ENCODE measurements at regions not wholly inside any gene's neighbourhood (a gene's known extent, or its start where the extent isn't known, plus 50 kb on each side); places are given as distances from the start of the nearest gene placed in this dataset.

GRCh38 chr4:33226783-33227182 is 2506.6 kb downstream of the PCDH7 start:
- H3K4me3 Mint-ChIP-seq: no peak overlapping the region
- no peaks in the 10 kb centered on the region for H3K36me3 Mint-ChIP-seq
- H3K4me1 Mint-ChIP-seq: no peaks in the 10 kb centered on the region
- peaks cover 9% of the 10 kb centered on the region for H3K9me3 Mint-ChIP-seq
- H3K27me3 Mint-ChIP-seq: no peaks in the 10 kb centered on the region
- H3K27ac Mint-ChIP-seq: no peak overlapping the region

- H3K36me3 Mint-ChIP-seq: no peaks in the 10 kb centered on the region
Observed at GRCh38 chr4:33255094-33255493, 2534.9 kb downstream of the PCDH7 start.

GRCh38 chr4:33255507-33255906 is 2535.3 kb downstream of the PCDH7 start:
- Mint-ChIP-seq H3K9me3 (peaks cover 5% of the 10 kb centered on the region), H3K36me3 (no peaks in the 10 kb centered on the region), H3K27ac (no peak overlapping the region), H3K4me3 (no peak overlapping the region), H3K4me1 (no peaks in the 10 kb centered on the region), H3K27me3 (no peaks in the 10 kb centered on the region)

More at GRCh38 chr4:33255094-33255493, 2534.9 kb downstream of the PCDH7 start:
- no peaks in the 10 kb centered on the region for H3K27me3 Mint-ChIP-seq
- H3K9me3 Mint-ChIP-seq: peaks cover 6% of the 10 kb centered on the region
- H3K4me3 Mint-ChIP-seq: no peak overlapping the region
- no peak overlapping the region for H3K27ac Mint-ChIP-seq
- no peaks in the 10 kb centered on the region for H3K4me1 Mint-ChIP-seq

- no peaks in the 10 kb centered on the region for H3K4me1 Mint-ChIP-seq
- no peak overlapping the region for H3K27ac Mint-ChIP-seq
- no peaks in the 10 kb centered on the region for H3K36me3 Mint-ChIP-seq
- no peaks in the 10 kb centered on the region for H3K27me3 Mint-ChIP-seq
- H3K4me3 Mint-ChIP-seq: no peak overlapping the region
- peaks cover 16% of the 10 kb centered on the region for H3K9me3 Mint-ChIP-seq
Observed at GRCh38 chr4:33262824-33263223, 2542.7 kb downstream of the PCDH7 start.

GRCh38 chr4:33268776-33269175 is 2548.6 kb downstream of the PCDH7 start:
- Mint-ChIP-seq H3K27ac (no peak overlapping the region), H3K9me3 (peaks cover 2% of the 10 kb centered on the region), H3K36me3 (no peaks in the 10 kb centered on the region), H3K27me3 (no peaks in the 10 kb centered on the region), H3K4me1 (no peaks in the 10 kb centered on the region), H3K4me3 (no peak overlapping the region)

GRCh38 chr4:33270403-33270802 is 2550.2 kb downstream of the PCDH7 start:
- Mint-ChIP-seq H3K9me3 (no peaks in the 10 kb centered on the region), H3K4me3 (no peak overlapping the region), H3K27ac (no peak overlapping the region), H3K36me3 (no peaks in the 10 kb centered on the region), H3K27me3 (no peaks in the 10 kb centered on the region), H3K4me1 (no peaks in the 10 kb centered on the region)

GRCh38 chr4:33272722-33273121 is 2552.6 kb downstream of the PCDH7 start:
- no peaks in the 10 kb centered on the region for H3K4me1 Mint-ChIP-seq
- H3K36me3 Mint-ChIP-seq: no peaks in the 10 kb centered on the region
- no peaks in the 10 kb centered on the region for H3K9me3 Mint-ChIP-seq
- H3K4me3 Mint-ChIP-seq: no peak overlapping the region
- no peaks in the 10 kb centered on the region for H3K27me3 Mint-ChIP-seq
- no peak overlapping the region for H3K27ac Mint-ChIP-seq

GRCh38 chr4:33283818-33284217 is 2563.6 kb downstream of the PCDH7 start:
- no peak overlapping the region for H3K4me3 Mint-ChIP-seq
- no peaks in the 10 kb centered on the region for H3K4me1 Mint-ChIP-seq
- H3K27ac Mint-ChIP-seq: no peak overlapping the region
- H3K36me3 Mint-ChIP-seq: no peaks in the 10 kb centered on the region
- H3K9me3 Mint-ChIP-seq: peaks cover 8% of the 10 kb centered on the region
- no peaks in the 10 kb centered on the region for H3K27me3 Mint-ChIP-seq

GRCh38 chr4:33296876-33297455 is 2576.8 kb downstream of the PCDH7 start:
- Mint-ChIP-seq H3K36me3 (no peaks in the 10 kb centered on the region), H3K4me1 (no peaks in the 10 kb centered on the region), H3K9me3 (peaks cover 6% of the 10 kb centered on the region), H3K4me3 (no peak overlapping the region), H3K27ac (no peak overlapping the region), H3K27me3 (no peaks in the 10 kb centered on the region)

- no peaks in the 10 kb centered on the region for H3K4me1 Mint-ChIP-seq
- no peaks in the 10 kb centered on the region for H3K27me3 Mint-ChIP-seq
- no peaks in the 10 kb centered on the region for H3K36me3 Mint-ChIP-seq
- no peak overlapping the region for H3K4me3 Mint-ChIP-seq
- H3K27ac Mint-ChIP-seq: no peak overlapping the region
- H3K9me3 Mint-ChIP-seq: peaks cover 6% of the 10 kb centered on the region
Observed at GRCh38 chr4:33302321-33302720, 2582.2 kb downstream of the PCDH7 start.

- Mint-ChIP-seq H3K9me3 (peaks cover under 1% of the 10 kb centered on the region), H3K36me3 (no peaks in the 10 kb centered on the region), H3K4me3 (no peak overlapping the region), H3K4me1 (no peaks in the 10 kb centered on the region), H3K27me3 (no peaks in the 10 kb centered on the region), H3K27ac (no peak overlapping the region)
Observed at GRCh38 chr4:33306131-33306530, 2586.0 kb downstream of the PCDH7 start.

- no peaks in the 10 kb centered on the region for H3K4me1 Mint-ChIP-seq
Observed at GRCh38 chr4:33316033-33316432, 2595.9 kb downstream of the PCDH7 start.

GRCh38 chr4:33316578-33316977 is 2596.4 kb downstream of the PCDH7 start:
- Mint-ChIP-seq H3K27me3 (no peaks in the 10 kb centered on the region), H3K27ac (no peak overlapping the region), H3K36me3 (no peaks in the 10 kb centered on the region), H3K4me3 (no peak overlapping the region), H3K9me3 (peaks cover 11% of the 10 kb centered on the region), H3K4me1 (no peaks in the 10 kb centered on the region)

More at GRCh38 chr4:33316033-33316432, 2595.9 kb downstream of the PCDH7 start:
- peaks cover 11% of the 10 kb centered on the region for H3K9me3 Mint-ChIP-seq
- no peaks in the 10 kb centered on the region for H3K27me3 Mint-ChIP-seq
- no peak overlapping the region for H3K27ac Mint-ChIP-seq
- H3K4me3 Mint-ChIP-seq: no peak overlapping the region
- no peaks in the 10 kb centered on the region for H3K36me3 Mint-ChIP-seq

GRCh38 chr4:33323393-33323792 is 2603.2 kb downstream of the PCDH7 start:
- H3K27ac Mint-ChIP-seq: no peak overlapping the region
- no peak overlapping the region for H3K4me3 Mint-ChIP-seq
- H3K27me3 Mint-ChIP-seq: no peaks in the 10 kb centered on the region
- no peaks in the 10 kb centered on the region for H3K9me3 Mint-ChIP-seq
- no peaks in the 10 kb centered on the region for H3K36me3 Mint-ChIP-seq
- H3K4me1 Mint-ChIP-seq: no peaks in the 10 kb centered on the region

GRCh38 chr4:33334416-33334815 is 2614.2 kb downstream of the PCDH7 start:
- H3K36me3 Mint-ChIP-seq: no peaks in the 10 kb centered on the region
- no peak overlapping the region for H3K27ac Mint-ChIP-seq
- peaks cover 6% of the 10 kb centered on the region for H3K9me3 Mint-ChIP-seq

GRCh38 chr4:33339762-33340161 is 2619.6 kb downstream of the PCDH7 start:
- H3K4me3 Mint-ChIP-seq: no peak overlapping the region
- H3K27ac Mint-ChIP-seq: no peak overlapping the region
- H3K9me3 Mint-ChIP-seq: peaks cover 7% of the 10 kb centered on the region

More at GRCh38 chr4:33334416-33334815, 2614.2 kb downstream of the PCDH7 start:
- H3K4me1 Mint-ChIP-seq: no peaks in the 10 kb centered on the region
- H3K4me3 Mint-ChIP-seq: no peak overlapping the region
- no peaks in the 10 kb centered on the region for H3K27me3 Mint-ChIP-seq

GRCh38 chr4:33340168-33340567 is 2620.0 kb downstream of the PCDH7 start:
- Mint-ChIP-seq H3K4me3 (no peak overlapping the region), H3K36me3 (no peaks in the 10 kb centered on the region), H3K4me1 (no peaks in the 10 kb centered on the region), H3K27me3 (no peaks in the 10 kb centered on the region), H3K9me3 (peaks cover 7% of the 10 kb centered on the region), H3K27ac (no peak overlapping the region)

More at GRCh38 chr4:33339762-33340161, 2619.6 kb downstream of the PCDH7 start:
- Mint-ChIP-seq H3K4me1 (no peaks in the 10 kb centered on the region), H3K27me3 (no peaks in the 10 kb centered on the region), H3K36me3 (no peaks in the 10 kb centered on the region)

Measured in activated naive CD4-positive, alpha-beta T cell treated with anti-CD3 and anti-CD28 coated beads, Interleukin-2, amount 50 U/mL, for 24 hours (primary cell).